ENCODE measurements at regions not wholly inside any gene's neighbourhood (a gene's known extent, or its start where the extent isn't known, plus 50 kb on each side); places are given as distances from the start of the nearest gene placed in this dataset.

GRCh38 chr6:134603561-134603960 lies 285.6 kb upstream of the SGK1 start:
- no peak for TF ChIP-seq POLR2AphosphoS5 (IDR thresholded peaks at IDR 0.05)
- TF ChIP-seq POLR2A (IDR thresholded peaks at IDR 0.05), result no peak
- TF ChIP-seq CTCF (IDR thresholded peaks at IDR 0.05 in 8 of 11, conservative IDR thresholded peaks at IDR 0.05 in 3 of 11), result no peak
- H3K27ac ChIP-seq, result no peak overlapping the region
- H3K4me3 ChIP-seq, result no peak overlapping the region
- WGBS, 5 donors, result 49 to 81% (median 64%) methylated on average over 4 of the region's 4 CpGs
- intact Hi-C loops (cut with DNase I; ENCODE audit: low total_unique reads), result no loop called here
- H3K27me3 ChIP-seq (replicated peaks in 1 of 7), result no peaks in the 10 kb centered on the region
- no peak for DNase-seq
- peaks cover 3 to 24% (median 18%) of the 10 kb centered on the region in 8 donors for H3K9me3 ChIP-seq
- H3K4me1 ChIP-seq, result peaks cover 0 to 3% (median 0%) of the 10 kb centered on the region in 6 donors
- H3K36me3 ChIP-seq, result no peaks in the 10 kb centered on the region

GRCh38 chr6:134602123-134602522 lies 284.2 kb upstream of the SGK1 start:
- Histone ChIP-seq H3K27me3 (replicated peaks in 1 of 7) (no peaks in the 10 kb centered on the region), H3K27ac (no peak overlapping the region), H3K36me3 (no peaks in the 10 kb centered on the region), H3K4me3 (no peak overlapping the region), H3K9me3 (peaks cover 3 to 24% (median 18%) of the 10 kb centered on the region in 8 donors), H3K4me1 (peaks cover 0 to under 1% (median 0%) of the 10 kb centered on the region in 6 donors)
- intact Hi-C loops (cut with DNase I; ENCODE audit: low total_unique reads), result no loop called here
- DNase-seq, result no peak
- 76 to 100% (median 88%) methylated on average over 1 of the region's 1 CpG for WGBS, 5 donors
- TF ChIP-seq CTCF (IDR thresholded peaks at IDR 0.05 in 8 of 11, conservative IDR thresholded peaks at IDR 0.05 in 3 of 11) (no peak), POLR2AphosphoS5 (IDR thresholded peaks at IDR 0.05) (no peak), POLR2A (IDR thresholded peaks at IDR 0.05) (no peak)

- peaks cover 3 to 24% (median 18%) of the 10 kb centered on the region in 8 donors for H3K9me3 ChIP-seq
- no peak overlapping the region for H3K4me3 ChIP-seq
- no peak for DNase-seq
- no peaks in the 10 kb centered on the region for H3K4me1 ChIP-seq
- intact Hi-C loops (cut with DNase I; ENCODE audit: low total_unique reads), result no loop called here
- 78 to 94% (median 88%) methylated on average over 7 of the region's 7 CpGs for WGBS, 5 donors
- no peaks in the 10 kb centered on the region for H3K27me3 ChIP-seq (replicated peaks in 1 of 7)
- no peak overlapping the region for H3K27ac ChIP-seq
- TF ChIP-seq POLR2AphosphoS5 (IDR thresholded peaks at IDR 0.05) (no peak), POLR2A (IDR thresholded peaks at IDR 0.05) (no peak), CTCF (IDR thresholded peaks at IDR 0.05 in 8 of 11, conservative IDR thresholded peaks at IDR 0.05 in 3 of 11) (no peak)
- no peaks in the 10 kb centered on the region for H3K36me3 ChIP-seq
Measured at GRCh38 chr6:134600671-134601070, 282.8 kb upstream of the SGK1 start.

GRCh38 chr6:134599079-134599478 lies 281.2 kb upstream of the SGK1 start:
- no peak for DNase-seq
- H3K36me3 ChIP-seq, result no peaks in the 10 kb centered on the region
- H3K4me1 ChIP-seq, result no peaks in the 10 kb centered on the region
- no peak overlapping the region for H3K27ac ChIP-seq
- TF ChIP-seq POLR2AphosphoS5 (IDR thresholded peaks at IDR 0.05) (no peak), POLR2A (IDR thresholded peaks at IDR 0.05) (no peak), CTCF (IDR thresholded peaks at IDR 0.05 in 8 of 11, conservative IDR thresholded peaks at IDR 0.05 in 3 of 11) (no peak)
- peaks cover 3 to 24% (median 18%) of the 10 kb centered on the region in 8 donors for H3K9me3 ChIP-seq
- H3K27me3 ChIP-seq (replicated peaks in 1 of 7), result no peaks in the 10 kb centered on the region
- intact Hi-C loops (cut with DNase I; ENCODE audit: low total_unique reads), result no loop called here
- no peak overlapping the region for H3K4me3 ChIP-seq
- WGBS, 5 donors, result 94 to 99% (median 96%) methylated on average over 3 of the region's 3 CpGs

All from spleen (tissue), 11 donors.